ENCODE measurements at regions not wholly inside any gene's neighbourhood (a gene's known extent, or its start where the extent isn't known, plus 50 kb on each side); places are given as distances from the start of the nearest gene placed in this dataset.

DNA sequence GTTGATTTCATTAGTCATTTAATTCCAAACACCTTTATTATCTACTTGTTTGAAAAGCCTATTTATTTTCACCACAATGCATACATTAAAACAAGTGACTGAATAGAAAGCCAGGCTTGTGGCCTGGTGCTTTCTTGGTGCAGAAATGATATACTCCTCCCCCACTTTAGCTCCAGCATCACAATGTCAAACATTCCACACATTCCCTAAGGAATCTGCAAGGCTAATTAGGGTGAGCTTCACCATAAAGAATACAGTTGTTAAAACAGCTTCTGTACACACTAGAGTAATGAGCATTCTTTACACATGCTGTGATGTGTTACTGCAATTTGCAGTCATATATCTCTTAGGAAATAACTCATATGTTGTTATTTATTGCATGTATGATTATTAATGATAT is 705.7 kb downstream of the CETN3 start:
- TF ChIP-seq, protein P1, sequence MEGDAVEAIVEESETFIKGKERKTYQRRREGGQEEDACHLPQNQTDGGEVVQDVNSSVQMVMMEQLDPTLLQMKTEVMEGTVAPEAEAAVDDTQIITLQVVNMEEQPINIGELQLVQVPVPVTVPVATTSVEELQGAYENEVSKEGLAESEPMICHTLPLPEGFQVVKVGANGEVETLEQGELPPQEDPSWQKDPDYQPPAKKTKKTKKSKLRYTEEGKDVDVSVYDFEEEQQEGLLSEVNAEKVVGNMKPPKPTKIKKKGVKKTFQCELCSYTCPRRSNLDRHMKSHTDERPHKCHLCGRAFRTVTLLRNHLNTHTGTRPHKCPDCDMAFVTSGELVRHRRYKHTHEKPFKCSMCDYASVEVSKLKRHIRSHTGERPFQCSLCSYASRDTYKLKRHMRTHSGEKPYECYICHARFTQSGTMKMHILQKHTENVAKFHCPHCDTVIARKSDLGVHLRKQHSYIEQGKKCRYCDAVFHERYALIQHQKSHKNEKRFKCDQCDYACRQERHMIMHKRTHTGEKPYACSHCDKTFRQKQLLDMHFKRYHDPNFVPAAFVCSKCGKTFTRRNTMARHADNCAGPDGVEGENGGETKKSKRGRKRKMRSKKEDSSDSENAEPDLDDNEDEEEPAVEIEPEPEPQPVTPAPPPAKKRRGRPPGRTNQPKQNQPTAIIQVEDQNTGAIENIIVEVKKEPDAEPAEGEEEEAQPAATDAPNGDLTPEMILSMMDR (IDR thresholded peaks at IDR 0.05; ENCODE audit: low read depth, low read length) = no peak
- DNase-seq (ENCODE audit: low read depth in 2 of 2) = peak in 1 of 2 donors; percentile 7
- H3K4me3 ChIP-seq (replicated peaks in 1 of 2; ENCODE audit: low read depth in 2 of 2, low read length in 2 of 2) = no peak overlapping the region

- no peak overlapping the region for H3K4me3 ChIP-seq (replicated peaks in 1 of 2; ENCODE audit: low read depth in 2 of 2, low read length in 2 of 2)
- DNase-seq (ENCODE audit: low read depth in 2 of 2) = no peak
- TF ChIP-seq, protein P1 (IDR thresholded peaks at IDR 0.05; ENCODE audit: low read depth, low read length) = no peak
These were observed 711.5 kb downstream of the CETN3 start for GRCh38 chr5:89698028-89698427.

- no peak for DNase-seq (ENCODE audit: low read depth in 2 of 2)
- TF ChIP-seq, protein P1 (IDR thresholded peaks at IDR 0.05; ENCODE audit: low read depth, low read length) = no peak
- no peak overlapping the region for H3K4me3 ChIP-seq (replicated peaks in 1 of 2; ENCODE audit: low read depth in 2 of 2, low read length in 2 of 2)
These were observed 712.0 kb downstream of the CETN3 start for GRCh38 chr5:89697581-89697980.

GRCh38 chr5:89695371-89695770 is 714.2 kb downstream of the CETN3 start:
- no peak for DNase-seq (ENCODE audit: low read depth in 2 of 2)
- TF ChIP-seq, protein P1 (IDR thresholded peaks at IDR 0.05; ENCODE audit: low read depth, low read length) = no peak

DNA sequence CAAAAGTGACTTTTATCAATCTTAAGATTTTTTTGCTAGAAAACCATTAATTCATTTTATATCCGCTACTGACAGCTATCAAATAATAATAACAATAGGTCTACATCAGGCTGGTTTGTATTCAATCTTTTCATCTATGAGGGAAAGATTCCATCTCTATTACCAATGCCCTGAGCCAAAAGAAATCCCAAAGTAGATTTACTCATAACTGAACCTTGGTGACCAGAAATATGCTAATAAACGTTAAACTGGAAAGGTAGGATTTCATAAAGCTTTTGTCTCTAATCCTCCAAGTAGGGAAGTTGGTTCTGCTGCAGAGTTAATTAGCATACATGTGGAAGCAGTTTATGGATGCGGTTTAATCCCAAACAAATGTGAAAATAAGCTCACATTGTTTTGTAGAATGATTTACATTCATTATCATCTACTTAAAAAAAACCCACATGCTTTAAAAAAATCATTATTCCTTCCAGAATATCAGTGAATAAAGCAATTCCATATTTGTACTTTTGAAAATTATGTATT is 715.5 kb downstream of the CETN3 start:
- DNase-seq (ENCODE audit: low read depth in 2 of 2) = no peak
- H3K4me3 ChIP-seq (replicated peaks in 1 of 2; ENCODE audit: low read depth in 2 of 2, low read length in 2 of 2) = no peak overlapping the region
- TF ChIP-seq, protein P1 (IDR thresholded peaks at IDR 0.05; ENCODE audit: low read depth, low read length) = no peak

More at GRCh38 chr5:89695371-89695770, 714.2 kb downstream of the CETN3 start:
- H3K4me3 ChIP-seq (replicated peaks in 1 of 2; ENCODE audit: low read depth in 2 of 2, low read length in 2 of 2) = no peak overlapping the region

DNA sequence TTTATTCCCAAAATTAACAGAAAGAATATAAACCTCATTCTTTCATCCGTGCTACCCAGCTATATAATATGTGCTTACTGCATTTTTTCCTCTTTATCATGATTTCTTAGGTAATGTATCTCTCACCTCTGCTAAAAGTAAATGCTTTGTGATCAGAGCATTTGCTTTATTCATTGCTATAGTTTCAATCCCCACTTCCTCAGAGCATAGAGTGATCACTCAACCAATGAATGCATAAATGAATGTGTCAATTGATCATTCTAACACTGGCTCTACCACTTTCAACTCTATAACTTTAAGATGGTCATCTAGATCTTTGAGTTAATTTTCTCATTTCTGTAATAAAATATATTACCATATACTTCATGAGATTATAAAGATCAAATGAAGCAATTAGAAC is 719.2 kb downstream of the CETN3 start:
- TF ChIP-seq, protein P1 (IDR thresholded peaks at IDR 0.05; ENCODE audit: low read depth, low read length) = no peak
- no peak overlapping the region for H3K4me3 ChIP-seq (replicated peaks in 1 of 2; ENCODE audit: low read depth in 2 of 2, low read length in 2 of 2)
- DNase-seq (ENCODE audit: low read depth in 2 of 2) = no peak

Data from cardiac fibroblast (primary cell).